ENCODE measurements at regions not wholly inside any gene's neighbourhood (a gene's known extent, or its start where the extent isn't known, plus 50 kb on each side); places are given as distances from the start of the nearest gene placed in this dataset.

DNA sequence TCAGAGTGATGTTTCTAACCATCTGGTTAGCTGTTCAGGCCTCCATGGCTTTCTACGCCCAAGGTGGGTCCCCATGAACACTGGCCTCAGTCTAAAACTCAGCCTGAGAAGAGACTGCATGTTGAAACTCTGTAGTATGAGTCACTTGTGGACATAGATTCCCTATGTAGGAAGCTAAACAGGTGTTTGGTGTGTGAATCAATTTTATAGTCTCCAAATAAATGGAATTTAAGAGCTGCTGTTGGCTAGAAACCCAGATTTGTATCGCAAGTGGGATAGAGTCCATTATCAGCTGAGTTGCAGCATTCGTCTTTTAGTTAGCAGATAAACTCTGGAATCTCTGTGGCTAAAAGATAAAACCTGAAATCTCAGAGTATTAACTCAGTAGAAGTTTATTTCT is 131.4 kb downstream of the KCNS3 start:
- POLR2A ChIA-PET (ENCODE audit: unreplicated experiment): no interaction called here
- BruUV-seq (replicated peaks): no TSS peak
- Histone ChIP-seq H2BK20ac (ENCODE audit: low read depth, low read length) (no peak overlapping the region), H3K23ac (ENCODE audit: low read depth, low read length) (no peak overlapping the region), H2BK5ac (ENCODE audit: low read depth, low read length, poor library complexity, severe bottlenecking) (no peak overlapping the region), H4K20me1 (ENCODE audit: insufficient read depth, low read length) (no peaks in the 10 kb centered on the region), H2AK5ac (ENCODE audit: low read depth, low read length) (no peak overlapping the region), H3K27ac (ENCODE audit: insufficient read depth, low read length) (no peak overlapping the region), H2AK9ac (replicated peaks; ENCODE audit: low read depth, low read length, poor library complexity) (no peak overlapping the region), H4K5ac (ENCODE audit: low read depth, low read length) (no peak overlapping the region), H3K4me2 (ENCODE audit: low read depth, low read length) (no peak overlapping the region), H3K27me3 (ENCODE audit: control insufficient read depth, insufficient read depth, low read length) (peaks cover 2% of the 10 kb centered on the region; the same call in 1 of the 2 replicates), H4K8ac (ENCODE audit: low read depth in 2 of 2, low read length in 2 of 2) (no peak overlapping the region), H3K14ac (replicated peaks; ENCODE audit: low read depth, low read length) (no peak overlapping the region), H3K4me1 (ENCODE audit: control insufficient read depth, insufficient read depth, low read length) (no peaks in the 10 kb centered on the region), H3K79me1 (ENCODE audit: low read depth in 1 of 2, low read length in 2 of 2) (no peaks in the 10 kb centered on the region), H3K9me1 (ENCODE audit: insufficient read depth, low read length) (no peaks in the 10 kb centered on the region), H3K36me3 (ENCODE audit: control insufficient read depth, insufficient read depth, low read length) (no peaks in the 10 kb centered on the region), H3K9me3 (ENCODE audit: control insufficient read depth, insufficient read depth, low read length) (no peaks in the 10 kb centered on the region), H2BK120ac (ENCODE audit: low read depth, low read length) (no peak overlapping the region), H4K91ac (ENCODE audit: insufficient read depth, low read depth, low read length) (no peak overlapping the region), H2AFZ (replicated peaks; ENCODE audit: low read length, poor library complexity) (no peak overlapping the region), H3K9ac (ENCODE audit: low read depth, low read length) (no peak overlapping the region), H3K18ac (ENCODE audit: low read depth, low read length) (no peak overlapping the region), H3K4ac (ENCODE audit: low read depth, low read length) (no peak overlapping the region), H2BK15ac (ENCODE audit: low read depth, low read length) (no peak overlapping the region), H3K56ac (ENCODE audit: extremely low read depth, insufficient read depth, low read length) (no peak overlapping the region), H3K4me3 (ENCODE audit: insufficient read depth, low read depth, low read length) (no peak overlapping the region)
- dilution Hi-C loops (cut with HindIII; ENCODE audit: low sequenced_read_pairs, unreplicated experiment): no loop called here
- no peak for ATAC-seq (ENCODE audit: low read depth)
- in situ Hi-C loops (cut with MboI; ENCODE audit: low sequenced_read_pairs): no loop called here
- TF ChIP-seq MXI1 (IDR thresholded peaks at IDR 0.05; ENCODE audit: borderline replicate concordance, low read depth, low read length): no peak
- no peak for TF ChIP-seq MAZ (IDR thresholded peaks at IDR 0.05; ENCODE audit: borderline replicate concordance, low read depth, low read length)
- TF ChIP-seq CEBPB (IDR thresholded peaks at IDR 0.05; ENCODE audit: low read depth, low read length): no peak
- no peak for TF ChIP-seq RCOR1 (IDR thresholded peaks at IDR 0.05; ENCODE audit: insufficient replicate concordance, low read length)
- TF ChIP-seq RFX5 (IDR thresholded peaks at IDR 0.05; ENCODE audit: low read depth, low read length): no peak
- no peak for TF ChIP-seq CTCF (conservative IDR thresholded peaks at IDR 0.05; ENCODE audit: low read depth, low read length)
- TF ChIP-seq POLR2A (IDR thresholded peaks at IDR 0.05; ENCODE audit: low read depth, low read length): no peak
- no peak for TF ChIP-seq MAFK (IDR thresholded peaks at IDR 0.05; ENCODE audit: low read depth, low read length)
- no peak for TF ChIP-seq CHD1 (IDR thresholded peaks at IDR 0.05; ENCODE audit: low read depth, low read length)
- DNase-seq: no peak
- CTCF ChIA-PET: no interaction called here
- WGBS, 2 experiments (ENCODE audit: extremely low coverage in 2 of 2, insufficient read length in 1 of 2): no CpG with 5 or more reads among the region's 3 CpGs
- intact Hi-C loops (cut with micrococcal nuclease): no loop called here

Measured in IMR-90 (cell line).